Upper lobe of left lung (tissue), 6 donors: ENCODE measurements at regions not wholly inside any gene's neighbourhood (a gene's known extent, or its start where the extent isn't known, plus 50 kb on each side); places are given as distances from the start of the nearest gene placed in this dataset.

Experiments
- ATAC-seq, 2 donors: fragments of 200-7000 bp; cut with Tn5 transposase; one replicate each; pipeline ENCODE4 v1.9.1; 2022; ENCODE audit warnings: mild to moderate bottlenecking in 2 of 2, moderate library complexity in 2 of 2; ENCODE audit not compliant: low FRiP score in 2 of 2
- DNase-seq, 2 donors: peaks; one replicate each; pipeline ENCODE4 v3.0.0-alpha.2; 2019 to 2020
- H3K27ac ChIP-seq, 4 donors: fragments of 200-600 bp; sonication (generic); one replicate each; pipeline ENCODE4 v1.5.1; 2016 to 2019
- H3K27me3 ChIP-seq, 4 donors: fragments of 200-600 bp; sonication (generic); one replicate each; pipeline ENCODE4 v1.5.1; 2017 to 2019
- H3K36me3 ChIP-seq, 4 donors: fragments of 200-600 bp; sonication (generic); one replicate each; pipeline ENCODE4 v1.5.1; 2016 to 2019
- H3K4me1 ChIP-seq, 4 donors: fragments of 200-600 bp; sonication (generic); one replicate each; pipeline ENCODE4 v1.5.1; 2018 to 2019
- H3K4me3 ChIP-seq, 4 donors: fragments of 200-600 bp; sonication (generic); one replicate each; pipeline ENCODE4 v1.5.1; 2017 to 2019; ENCODE audit warnings: mild to moderate bottlenecking in 2 of 4, moderate library complexity in 1 of 4
- H3K9me3 ChIP-seq, 4 donors: fragments of 200-600 bp; sonication (generic); one replicate each; pipeline ENCODE4 v1.5.1; 2018 to 2019
- EP300 ChIP-seq, 4 donors: sonication (generic); formaldehyde crosslinking; IDR thresholded peaks; one replicate each; pipeline ENCODE4 v1.5.1; 2017; ENCODE audit warnings: antibody characterized with exemption in 4 of 4, control low read depth in 2 of 4
- POLR2A ChIP-seq, 4 donors: fragments of 450-650 bp; IDR thresholded peaks; one replicate each; pipeline ENCODE4 v1.5.1; 2016 to 2017; ENCODE audit warnings: antibody characterized with exemption in 4 of 4, mild to moderate bottlenecking in 2 of 4
- POLR2AphosphoS5 ChIP-seq, 2 donors: sonication (generic); formaldehyde crosslinking; IDR thresholded peaks; one replicate each; pipeline ENCODE4 v1.5.1; 2017; ENCODE audit warnings: antibody characterized with exemption in 2 of 2
- WGBS, 2 donors: methylation state at CpG; one replicate each; pipeline ENCODE4 v1.1.5; 2017 to 2018; 5-methylcytosine and 5-hydroxymethylcytosine counted together
- TF ChIP-seq, protein P1 (sequence below), 6 experiments: fragments of 450-650 bp in 4 of 6; fragments of 200-600 bp in 2 of 6; sonication (generic) in 2 of 6; IDR thresholded peaks; one replicate each; pipeline ENCODE4 v1.5.1; 2016 to 2019; ENCODE audit warnings: antibody characterized with exemption in 6 of 6
- donor health status: DM: no; HTN: no; CAD: no; lungs with moderate emphysema.
- donor health status: DM: no; HTN: yes; CAD: no; lungs with severe emphysema.

DNA sequence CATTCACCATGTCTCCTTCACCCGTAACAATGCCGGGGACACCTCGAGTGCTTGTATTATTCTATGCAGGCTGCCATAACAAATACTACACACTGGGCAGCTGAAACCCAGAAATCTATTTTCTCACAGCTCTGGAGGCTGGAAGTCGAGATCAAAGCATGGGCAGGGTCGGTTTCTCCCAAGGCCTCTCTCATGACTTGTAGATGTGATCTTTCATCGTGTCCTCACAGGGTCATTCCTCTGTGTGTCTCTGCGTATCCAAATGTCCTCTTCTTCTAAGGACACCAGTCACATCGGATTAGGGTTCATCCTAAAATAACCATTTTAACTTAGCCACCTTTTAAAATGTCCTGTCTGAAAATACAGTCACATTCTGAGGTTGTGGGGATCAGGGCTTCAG is 303.5 kb downstream of the KLF6 start:
- Histone ChIP-seq H3K27me3 (no peaks in the 10 kb centered on the region), H3K9me3 (no peaks in the 10 kb centered on the region), H3K4me1 (peaks cover 9 to 20% (median 13%) of the 10 kb centered on the region in 4 donors), H3K4me3 (no peak overlapping the region), H3K36me3 (no peaks in the 10 kb centered on the region), H3K27ac (no peak overlapping the region)
- TF ChIP-seq EP300 (IDR thresholded peaks at IDR 0.05) (no peak), POLR2A (IDR thresholded peaks at IDR 0.05) (no peak), POLR2AphosphoS5 (IDR thresholded peaks at IDR 0.05) (no peak)
- TF ChIP-seq, protein P1, sequence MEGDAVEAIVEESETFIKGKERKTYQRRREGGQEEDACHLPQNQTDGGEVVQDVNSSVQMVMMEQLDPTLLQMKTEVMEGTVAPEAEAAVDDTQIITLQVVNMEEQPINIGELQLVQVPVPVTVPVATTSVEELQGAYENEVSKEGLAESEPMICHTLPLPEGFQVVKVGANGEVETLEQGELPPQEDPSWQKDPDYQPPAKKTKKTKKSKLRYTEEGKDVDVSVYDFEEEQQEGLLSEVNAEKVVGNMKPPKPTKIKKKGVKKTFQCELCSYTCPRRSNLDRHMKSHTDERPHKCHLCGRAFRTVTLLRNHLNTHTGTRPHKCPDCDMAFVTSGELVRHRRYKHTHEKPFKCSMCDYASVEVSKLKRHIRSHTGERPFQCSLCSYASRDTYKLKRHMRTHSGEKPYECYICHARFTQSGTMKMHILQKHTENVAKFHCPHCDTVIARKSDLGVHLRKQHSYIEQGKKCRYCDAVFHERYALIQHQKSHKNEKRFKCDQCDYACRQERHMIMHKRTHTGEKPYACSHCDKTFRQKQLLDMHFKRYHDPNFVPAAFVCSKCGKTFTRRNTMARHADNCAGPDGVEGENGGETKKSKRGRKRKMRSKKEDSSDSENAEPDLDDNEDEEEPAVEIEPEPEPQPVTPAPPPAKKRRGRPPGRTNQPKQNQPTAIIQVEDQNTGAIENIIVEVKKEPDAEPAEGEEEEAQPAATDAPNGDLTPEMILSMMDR (IDR thresholded peaks at IDR 0.05): no peak
- DNase-seq (no peak), ATAC-seq (no peak)
- 89 to 96% methylated on average over 8 of the region's 8 CpGs for WGBS, 2 donors

DNA sequence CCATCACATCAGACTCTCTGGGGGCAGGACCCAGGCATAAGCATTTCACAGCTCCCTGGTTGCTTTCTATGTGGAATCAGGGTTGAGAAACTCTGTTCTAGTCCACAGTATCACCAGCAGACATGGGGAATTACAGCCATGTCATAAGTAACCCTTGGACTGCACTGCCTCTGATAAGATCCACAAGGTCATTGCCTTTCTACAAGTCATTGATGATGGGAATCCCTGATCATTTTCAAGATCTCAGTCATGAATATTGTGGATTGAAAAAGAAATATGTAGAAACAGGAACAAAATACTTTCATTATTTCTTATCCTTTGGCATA is 304.1 kb downstream of the KLF6 start:
- Histone ChIP-seq H3K27me3 (no peaks in the 10 kb centered on the region), H3K9me3 (no peaks in the 10 kb centered on the region), H3K36me3 (no peaks in the 10 kb centered on the region), H3K4me1 (peaks cover 8 to 20% (median 13%) of the 10 kb centered on the region in 4 donors), H3K4me3 (no peak overlapping the region), H3K27ac (no peak overlapping the region)
- TF ChIP-seq POLR2AphosphoS5 (IDR thresholded peaks at IDR 0.05) (no peak), EP300 (IDR thresholded peaks at IDR 0.05) (no peak), POLR2A (IDR thresholded peaks at IDR 0.05) (no peak)
- TF ChIP-seq, protein P1 (IDR thresholded peaks at IDR 0.05): no peak
- ATAC-seq: no peak
- no peak for DNase-seq

DNA sequence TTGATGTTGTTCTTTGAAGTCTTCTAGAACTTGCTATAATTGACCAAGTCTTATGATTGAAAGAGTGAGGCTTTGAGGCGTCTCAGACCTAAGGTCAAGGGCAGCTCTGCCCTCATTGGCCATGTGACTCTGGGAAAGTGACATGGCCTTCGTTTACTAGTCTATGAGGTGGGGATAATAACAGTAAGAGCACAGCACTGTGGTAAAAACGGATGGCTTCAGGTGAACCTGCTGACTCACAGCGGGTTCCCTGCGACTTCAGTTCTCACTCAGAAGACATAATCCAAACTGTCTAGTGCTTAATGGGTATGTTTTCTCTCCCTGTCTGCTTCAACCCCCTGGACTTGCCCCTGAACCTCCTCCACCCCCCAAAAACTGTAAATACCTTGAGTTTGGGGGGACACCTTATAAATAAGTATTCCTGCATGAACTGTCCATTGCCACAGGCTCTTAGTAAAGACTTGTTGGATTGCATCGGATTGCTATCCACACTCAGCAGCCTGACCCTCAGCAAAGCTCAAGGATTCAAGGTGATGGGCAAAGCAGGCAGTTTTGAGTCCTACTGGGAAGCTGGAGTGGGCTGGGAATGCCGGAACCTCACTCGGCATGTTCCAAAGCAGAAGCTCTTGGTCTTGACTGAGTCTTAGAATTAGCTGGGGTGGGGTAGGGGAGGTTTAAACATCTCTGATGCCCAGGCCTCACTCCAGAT is 304.6 kb downstream of the KLF6 start:
- Histone ChIP-seq H3K9me3 (no peaks in the 10 kb centered on the region), H3K27me3 (no peaks in the 10 kb centered on the region), H3K4me3 (no peak overlapping the region), H3K36me3 (no peaks in the 10 kb centered on the region), H3K4me1 (peaks cover 3 to 20% (median 13%) of the 10 kb centered on the region in 4 donors), H3K27ac (no peak overlapping the region)
- no peak for TF ChIP-seq EP300 (IDR thresholded peaks at IDR 0.05)
- no peak for TF ChIP-seq POLR2AphosphoS5 (IDR thresholded peaks at IDR 0.05)
- TF ChIP-seq POLR2A (IDR thresholded peaks at IDR 0.05): no peak
- TF ChIP-seq, protein P1 (IDR thresholded peaks at IDR 0.05): no peak
- DNase-seq (no peak), ATAC-seq (no peak)
- 87 to 89% methylated on average over 8 of the region's 8 CpGs for WGBS, 2 donors

DNA sequence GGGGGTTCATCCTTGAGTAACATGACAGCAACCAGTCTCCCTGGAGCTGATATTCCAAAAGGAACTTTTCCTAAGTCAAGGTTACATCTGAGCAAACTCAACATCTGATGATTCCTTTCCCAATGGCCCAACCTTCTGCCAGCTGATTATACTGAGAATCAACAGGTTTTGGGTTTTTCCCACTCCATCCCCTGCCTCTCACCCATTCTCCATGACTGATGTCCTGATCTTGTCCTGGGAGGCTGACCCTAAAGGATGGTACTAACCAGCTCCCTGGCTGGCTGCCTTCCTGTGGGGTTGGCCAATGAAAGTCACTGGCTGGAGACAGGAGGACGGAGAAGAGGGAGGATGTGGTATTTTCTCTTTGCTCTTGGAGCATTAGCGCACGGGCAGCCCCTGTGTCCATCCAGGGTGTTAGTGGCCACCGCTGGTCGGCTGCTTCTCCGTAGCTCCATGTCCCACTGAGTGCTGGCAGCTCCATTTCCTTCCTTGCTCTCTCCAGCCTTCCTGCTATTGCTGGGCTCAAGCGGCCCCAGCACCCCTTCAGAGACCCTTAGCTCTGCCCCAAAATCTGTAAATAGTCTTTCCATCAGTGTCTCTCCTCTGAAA is 306.2 kb upstream of the PITRM1 start:
- Histone ChIP-seq H3K27me3 (no peaks in the 10 kb centered on the region), H3K9me3 (no peaks in the 10 kb centered on the region), H3K36me3 (no peaks in the 10 kb centered on the region), H3K4me3 (no peak overlapping the region), H3K27ac (no peak overlapping the region), H3K4me1 (peaks cover under 1 to 11% (median 8%) of the 10 kb centered on the region in 4 donors)
- ATAC-seq (no peak), DNase-seq (no peak)
- TF ChIP-seq EP300 (IDR thresholded peaks at IDR 0.05): no peak
- no peak for TF ChIP-seq POLR2AphosphoS5 (IDR thresholded peaks at IDR 0.05)
- TF ChIP-seq, protein P1 (IDR thresholded peaks at IDR 0.05): no peak
- TF ChIP-seq POLR2A (IDR thresholded peaks at IDR 0.05): no peak
- WGBS, 2 donors: 92 to 97% methylated on average over 7 of the region's 7 CpGs

DNA sequence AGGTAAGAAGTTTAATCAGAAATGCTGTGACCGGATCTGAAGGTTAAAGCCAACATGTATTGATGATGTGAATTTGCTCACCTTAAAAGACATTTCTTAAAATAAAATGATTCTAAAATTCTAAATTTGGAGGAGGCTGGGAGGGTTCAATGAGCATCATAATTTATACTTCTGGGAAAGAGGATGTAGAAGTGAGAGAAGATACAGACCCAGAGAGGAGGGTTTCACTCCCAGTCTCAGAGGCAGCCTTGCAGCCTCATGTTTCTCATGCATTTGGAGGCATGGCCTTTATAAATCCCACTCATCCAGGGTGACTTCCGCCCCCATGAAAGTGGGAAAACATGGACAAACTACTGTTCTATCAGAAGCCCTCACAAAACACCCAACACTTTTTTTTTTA is 305.6 kb upstream of the PITRM1 start:
- Histone ChIP-seq H3K27me3 (no peaks in the 10 kb centered on the region), H3K4me1 (peaks cover 7 to 16% (median 12%) of the 10 kb centered on the region in 4 donors), H3K27ac (no peak overlapping the region), H3K9me3 (no peaks in the 10 kb centered on the region), H3K4me3 (no peak overlapping the region), H3K36me3 (no peaks in the 10 kb centered on the region)
- TF ChIP-seq EP300 (IDR thresholded peaks at IDR 0.05) (no peak), POLR2AphosphoS5 (IDR thresholded peaks at IDR 0.05) (no peak), POLR2A (IDR thresholded peaks at IDR 0.05) (no peak)
- TF ChIP-seq, protein P1 (IDR thresholded peaks at IDR 0.05): no peak
- 92 to 96% methylated on average over 2 of the region's 2 CpGs for WGBS, 2 donors
- ATAC-seq (no peak), DNase-seq (no peak)
